Kidney epithelial cell (primary cell): ENCODE measurements at regions not wholly inside any gene's neighbourhood (a gene's known extent, or its start where the extent isn't known, plus 50 kb on each side); places are given as distances from the start of the nearest gene placed in this dataset.

ENCODE experiments used
- DNase-seq: peaks from one replicate; pipeline ENCODE4 v3.0.0-alpha.2; 2010; ENCODE audit warnings: low read depth
- H3K27me3 ChIP-seq: 2 replicates; pipeline ENCODE4 v1.6.0; 2011; ENCODE audit warnings: low read length; ENCODE audit not compliant: control insufficient read depth, insufficient read depth
- H3K36me3 ChIP-seq: 2 replicates; pipeline ENCODE4 v1.5.1; 2011; ENCODE audit warnings: low read length; ENCODE audit not compliant: control insufficient read depth, insufficient read depth
- H3K4me3 ChIP-seq: 2 replicates; pipeline ENCODE4 v1.5.1; 2011; ENCODE audit warnings: low read depth, mild to moderate bottlenecking, control low read depth, low read length
- TF ChIP-seq, protein P1 (sequence below): IDR thresholded peaks from 2 replicates; pipeline ENCODE4 v1.5.1; 2011; ENCODE audit warnings: mild to moderate bottlenecking, moderate library complexity, low read length, control low read depth, inconsistent platforms; ENCODE audit not compliant: insufficient read depth, poor library complexity, severe bottlenecking

DNA sequence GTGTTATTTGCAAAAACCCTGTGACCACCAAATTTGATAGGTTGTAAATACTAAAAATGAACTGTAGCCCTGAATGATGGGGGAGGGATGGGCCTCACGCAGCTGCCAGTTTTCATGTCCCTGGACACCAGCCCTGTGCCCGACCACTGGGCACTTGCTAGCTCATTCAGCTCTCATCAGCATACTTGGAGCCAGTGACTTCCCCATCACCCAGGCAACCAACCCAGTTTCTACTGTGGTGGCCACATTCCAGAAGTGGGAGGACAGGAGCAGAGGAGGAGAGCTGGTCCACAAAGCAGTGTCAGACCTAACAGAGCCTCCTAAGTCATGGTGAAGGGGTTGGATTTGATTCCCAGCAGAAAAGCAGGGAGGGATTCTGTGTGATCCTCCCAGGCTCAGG, 128.2 kb downstream of the CPEB2 start:
- no peak overlapping the region for H3K4me3 ChIP-seq
- TF ChIP-seq, protein P1, sequence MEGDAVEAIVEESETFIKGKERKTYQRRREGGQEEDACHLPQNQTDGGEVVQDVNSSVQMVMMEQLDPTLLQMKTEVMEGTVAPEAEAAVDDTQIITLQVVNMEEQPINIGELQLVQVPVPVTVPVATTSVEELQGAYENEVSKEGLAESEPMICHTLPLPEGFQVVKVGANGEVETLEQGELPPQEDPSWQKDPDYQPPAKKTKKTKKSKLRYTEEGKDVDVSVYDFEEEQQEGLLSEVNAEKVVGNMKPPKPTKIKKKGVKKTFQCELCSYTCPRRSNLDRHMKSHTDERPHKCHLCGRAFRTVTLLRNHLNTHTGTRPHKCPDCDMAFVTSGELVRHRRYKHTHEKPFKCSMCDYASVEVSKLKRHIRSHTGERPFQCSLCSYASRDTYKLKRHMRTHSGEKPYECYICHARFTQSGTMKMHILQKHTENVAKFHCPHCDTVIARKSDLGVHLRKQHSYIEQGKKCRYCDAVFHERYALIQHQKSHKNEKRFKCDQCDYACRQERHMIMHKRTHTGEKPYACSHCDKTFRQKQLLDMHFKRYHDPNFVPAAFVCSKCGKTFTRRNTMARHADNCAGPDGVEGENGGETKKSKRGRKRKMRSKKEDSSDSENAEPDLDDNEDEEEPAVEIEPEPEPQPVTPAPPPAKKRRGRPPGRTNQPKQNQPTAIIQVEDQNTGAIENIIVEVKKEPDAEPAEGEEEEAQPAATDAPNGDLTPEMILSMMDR, result no peak
- no peaks in the 10 kb centered on the region for H3K27me3 ChIP-seq
- no peaks in the 10 kb centered on the region for H3K36me3 ChIP-seq
- DNase-seq, result no peak

DNA sequence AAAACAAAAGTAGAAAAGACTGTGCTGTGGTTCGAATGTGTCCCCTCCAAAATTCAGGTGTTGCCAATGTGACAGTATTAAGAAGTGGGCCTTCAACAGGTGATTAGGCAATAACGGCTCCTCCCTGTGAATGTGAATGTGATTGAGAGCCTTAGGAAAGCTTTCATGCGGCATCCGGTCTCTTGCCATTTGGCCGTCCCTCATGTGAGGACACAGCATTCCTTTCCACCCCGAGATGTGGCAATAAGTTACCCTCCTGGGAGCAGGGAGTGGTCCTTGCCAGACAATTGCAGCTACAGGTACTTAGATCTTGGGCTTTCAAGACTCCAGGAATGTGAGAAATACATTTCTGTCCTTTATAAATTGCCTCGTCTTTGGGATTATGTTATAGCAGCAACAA, 129.3 kb downstream of the CPEB2 start:
- H3K4me3 ChIP-seq, result no peak overlapping the region
- TF ChIP-seq, protein P1, result no peak
- H3K27me3 ChIP-seq, result no peaks in the 10 kb centered on the region
- H3K36me3 ChIP-seq, result no peaks in the 10 kb centered on the region
- DNase-seq, result no peak

DNA sequence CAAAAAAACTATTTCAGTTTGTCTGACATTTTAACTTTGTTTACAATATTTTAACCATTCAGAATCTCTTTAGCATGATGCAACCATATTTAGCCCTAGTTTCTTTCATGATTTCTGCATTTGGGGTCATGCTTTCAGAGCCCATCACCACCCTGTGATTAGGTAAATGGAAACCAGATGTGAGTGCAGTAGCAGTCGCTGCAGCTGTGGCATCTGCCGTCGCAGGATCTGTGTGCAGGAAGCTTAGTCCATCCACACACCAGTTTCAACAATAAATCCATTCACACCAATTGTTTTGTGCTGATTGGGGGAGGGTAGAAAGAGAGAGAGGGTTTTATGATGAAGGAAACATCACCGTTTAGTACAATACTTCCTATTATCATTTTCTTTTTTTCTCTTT, 130.5 kb downstream of the CPEB2 start:
- Histone ChIP-seq H3K27me3 (no peaks in the 10 kb centered on the region), H3K36me3 (no peaks in the 10 kb centered on the region), H3K4me3 (no peak overlapping the region)
- TF ChIP-seq, protein P1, result no peak
- no peak for DNase-seq

DNA sequence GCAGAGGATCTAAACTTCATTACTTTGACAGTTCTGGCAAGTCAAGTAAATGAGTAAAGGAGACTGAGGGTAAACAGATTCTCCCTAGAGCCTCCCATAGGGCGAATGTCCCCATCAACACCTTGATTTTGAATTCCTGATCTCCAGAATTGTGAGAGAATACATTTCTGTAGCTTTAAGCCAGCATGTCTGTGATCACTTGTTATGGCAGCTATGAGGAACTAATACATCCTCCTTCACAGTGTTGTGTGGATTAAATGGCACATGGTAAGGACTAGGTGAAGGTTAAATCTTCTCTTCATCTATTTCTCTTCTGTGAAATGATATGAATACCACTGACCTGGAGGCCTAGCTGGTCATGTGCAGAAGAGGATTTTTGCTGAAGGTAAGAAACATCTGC, 137.3 kb downstream of the CPEB2 start:
- H3K4me3 ChIP-seq, result no peak overlapping the region
- no peak for DNase-seq
- TF ChIP-seq, protein P1, result no peak
- no peaks in the 10 kb centered on the region for H3K36me3 ChIP-seq
- H3K27me3 ChIP-seq, result no peaks in the 10 kb centered on the region

DNA sequence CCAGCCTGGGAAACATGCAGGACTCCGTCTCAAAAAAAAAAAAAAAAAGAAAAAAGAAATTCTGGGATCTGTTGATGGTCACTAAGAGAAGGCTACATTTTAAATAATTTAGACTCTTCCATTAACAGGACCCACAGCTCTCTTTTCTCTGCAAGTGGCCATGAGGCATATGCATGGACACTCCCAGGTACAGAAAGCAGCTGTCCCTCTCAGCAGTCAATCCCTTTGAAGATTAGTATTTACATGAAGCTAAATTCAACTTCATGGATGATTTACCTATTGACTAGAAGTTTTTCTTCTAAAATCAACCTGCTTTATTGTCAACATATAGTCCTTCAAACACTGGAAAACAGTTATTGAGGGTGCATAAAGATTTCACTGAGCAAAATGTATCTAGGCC, 139.9 kb downstream of the CPEB2 start:
- H3K27me3 ChIP-seq, result no peaks in the 10 kb centered on the region
- TF ChIP-seq, protein P1, result no peak
- H3K36me3 ChIP-seq, result no peaks in the 10 kb centered on the region
- no peak overlapping the region for H3K4me3 ChIP-seq
- no peak for DNase-seq

DNA sequence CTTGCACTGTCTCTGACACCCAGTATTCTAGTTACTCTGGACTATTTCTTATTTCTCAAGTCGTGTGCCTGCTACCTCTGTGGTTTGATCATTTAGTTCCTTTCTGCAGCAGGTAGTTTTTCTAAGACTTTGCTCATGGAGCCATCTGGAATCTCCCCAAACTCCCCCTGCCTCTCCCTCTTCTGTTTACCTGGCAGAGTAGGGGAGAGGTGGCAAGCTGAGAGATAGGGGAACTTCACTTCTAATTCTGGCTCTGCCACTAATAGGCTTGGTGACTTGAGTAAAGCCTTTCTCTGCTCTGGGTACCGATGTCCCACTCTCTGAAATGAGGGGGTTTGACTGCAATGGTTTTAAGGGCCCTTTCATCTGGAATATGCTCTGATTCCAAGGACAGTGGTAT, 141.3 kb downstream of the CPEB2 start:
- Histone ChIP-seq H3K4me3 (no peak overlapping the region), H3K27me3 (no peaks in the 10 kb centered on the region), H3K36me3 (no peaks in the 10 kb centered on the region)
- TF ChIP-seq, protein P1, result no peak
- no peak for DNase-seq
